Skeletal muscle tissue (tissue), 3 donors: ENCODE measurements at regions not wholly inside any gene's neighbourhood (a gene's known extent, or its start where the extent isn't known, plus 50 kb on each side); places are given as distances from the start of the nearest gene placed in this dataset.

Source experiments
- H3K27ac ChIP-seq: one replicate; pipeline ENCODE4 v1.7.0; 2013; ENCODE audit warnings: mild to moderate bottlenecking, low read depth, low read length, inconsistent platforms
- H3K27me3 ChIP-seq, 3 donors: one replicate each; pipeline ENCODE4 v1.7.0; 2013; ENCODE audit warnings: low read length in 3 of 3; ENCODE audit not compliant: control insufficient read depth in 3 of 3, insufficient read depth in 3 of 3
- H3K36me3 ChIP-seq, 3 donors: one replicate each; pipeline ENCODE4 v1.7.0; 2013; ENCODE audit warnings: low read length in 3 of 3; ENCODE audit not compliant: control insufficient read depth in 3 of 3, insufficient read depth in 3 of 3
- H3K4me1 ChIP-seq, 3 donors: one replicate each; pipeline ENCODE4 v1.7.0; 2013; ENCODE audit warnings: low read length in 3 of 3, mild to moderate bottlenecking in 3 of 3; ENCODE audit not compliant: control insufficient read depth in 3 of 3, insufficient read depth in 3 of 3
- H3K4me3 ChIP-seq, 3 donors: one replicate each; pipeline ENCODE4 v1.7.0; 2013; ENCODE audit warnings: low read length in 3 of 3
- H3K9ac ChIP-seq, 3 donors: one replicate each; pipeline ENCODE4 v1.7.0; 2013; ENCODE audit warnings: low read length in 3 of 3, mild to moderate bottlenecking in 3 of 3, moderate library complexity in 2 of 3, low read depth in 1 of 3
- H3K9me3 ChIP-seq, 3 donors: one replicate each; pipeline ENCODE4 v1.7.0; 2013; ENCODE audit warnings: low read length in 3 of 3; ENCODE audit not compliant: control insufficient read depth in 3 of 3
- donor health status: Osteomylitis.

DNA sequence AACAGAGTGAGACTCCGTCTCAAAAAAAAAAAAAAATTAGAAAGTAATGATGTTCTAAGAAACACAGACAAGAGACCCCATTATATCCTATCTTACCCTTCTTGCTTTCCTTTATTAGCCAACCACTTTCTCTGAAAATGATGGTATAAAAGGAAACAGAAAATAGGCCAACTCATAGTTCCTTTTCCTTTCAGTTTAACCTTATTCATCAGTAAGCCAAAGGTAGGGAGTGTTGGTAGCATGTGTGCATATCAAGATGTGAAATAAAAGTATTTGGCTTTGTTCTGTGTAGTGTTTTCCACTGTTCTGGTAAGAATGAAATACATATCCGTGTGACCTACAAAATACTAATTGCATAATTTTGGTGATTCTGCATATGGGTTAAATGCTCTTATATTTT, 266.6 kb downstream of the ZNF674 start:
- Histone ChIP-seq H3K27ac (no peak overlapping the region), H3K27me3 (peaks cover 0 to 3% (median 0%) of the 10 kb centered on the region in 3 donors), H3K9ac (no peak overlapping the region), H3K9me3 (no peaks in the 10 kb centered on the region), H3K4me3 (no peak overlapping the region), H3K4me1 (no peaks in the 10 kb centered on the region), H3K36me3 (no peaks in the 10 kb centered on the region)

DNA sequence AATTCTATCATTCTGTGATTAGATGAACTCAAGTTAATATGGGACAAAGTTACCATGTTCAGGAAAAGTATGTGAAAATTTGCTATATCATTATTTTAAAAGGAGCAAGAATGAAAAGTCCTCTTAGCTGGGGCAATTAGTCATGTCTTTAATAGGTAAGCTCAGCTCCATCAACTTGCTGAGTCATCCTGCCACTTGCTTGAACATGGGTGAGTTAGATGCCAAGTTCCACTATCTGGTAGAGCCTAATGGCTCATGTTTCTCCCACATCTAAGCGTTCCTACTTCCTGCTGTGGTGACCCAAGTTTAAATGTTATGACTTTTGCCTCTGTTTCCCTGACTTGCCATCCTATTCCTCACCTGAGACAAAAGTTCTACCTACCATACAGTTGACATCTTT, 276.8 kb downstream of the ZNF674 start:
- Histone ChIP-seq H3K27ac (no peak overlapping the region), H3K9ac (no peak overlapping the region), H3K9me3 (no peaks in the 10 kb centered on the region), H3K36me3 (no peaks in the 10 kb centered on the region), H3K27me3 (peaks cover 0 to 3% (median 0%) of the 10 kb centered on the region in 3 donors), H3K4me3 (no peak overlapping the region), H3K4me1 (no peaks in the 10 kb centered on the region)

GRCh38 chrX:46263494-46263893, 281.7 kb downstream of the ZNF674 start:
- no peak overlapping the region for H3K4me3 ChIP-seq
- no peak overlapping the region for H3K9ac ChIP-seq
- no peaks in the 10 kb centered on the region for H3K27me3 ChIP-seq
- no peak overlapping the region for H3K27ac ChIP-seq
- H3K36me3 ChIP-seq: no peaks in the 10 kb centered on the region
- no peaks in the 10 kb centered on the region for H3K9me3 ChIP-seq
- H3K4me1 ChIP-seq: no peaks in the 10 kb centered on the region

- H3K36me3 ChIP-seq: no peaks in the 10 kb centered on the region
- H3K4me3 ChIP-seq: no peak overlapping the region
- H3K9me3 ChIP-seq: no peaks in the 10 kb centered on the region
- H3K27me3 ChIP-seq: no peaks in the 10 kb centered on the region
- H3K4me1 ChIP-seq: no peaks in the 10 kb centered on the region
- H3K27ac ChIP-seq: no peak overlapping the region
- H3K9ac ChIP-seq: no peak overlapping the region
Observed at GRCh38 chrX:46262304-46262703, 282.9 kb downstream of the ZNF674 start.

DNA sequence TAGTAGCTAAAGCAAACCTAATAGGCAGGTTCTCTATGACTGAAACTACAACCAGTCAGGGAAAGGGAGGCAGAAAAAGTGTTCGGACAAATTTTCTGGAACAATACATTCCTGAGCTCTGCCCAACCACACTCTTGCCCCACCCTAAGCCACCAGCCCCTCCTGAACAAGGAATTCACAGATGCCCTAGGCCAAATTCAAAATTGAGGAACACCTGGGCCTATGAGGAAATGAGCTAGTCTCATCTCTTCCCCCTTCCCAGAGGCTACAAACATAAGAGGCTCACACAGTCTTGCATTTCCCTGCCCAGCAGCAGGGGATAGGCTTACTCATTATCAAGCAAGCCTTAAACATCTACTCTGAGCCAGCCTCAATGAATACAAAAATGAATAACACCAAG, 284.7 kb downstream of the ZNF674 start:
- H3K27ac ChIP-seq: no peak overlapping the region
- no peaks in the 10 kb centered on the region for H3K36me3 ChIP-seq
- H3K4me1 ChIP-seq: no peaks in the 10 kb centered on the region
- no peaks in the 10 kb centered on the region for H3K9me3 ChIP-seq
- no peaks in the 10 kb centered on the region for H3K27me3 ChIP-seq
- H3K4me3 ChIP-seq: no peak overlapping the region
- no peak overlapping the region for H3K9ac ChIP-seq

GRCh38 chrX:46258356-46258755, 286.9 kb downstream of the ZNF674 start:
- no peaks in the 10 kb centered on the region for H3K9me3 ChIP-seq
- no peak overlapping the region for H3K27ac ChIP-seq
- H3K4me1 ChIP-seq: no peaks in the 10 kb centered on the region
- no peak overlapping the region for H3K9ac ChIP-seq
- no peak overlapping the region for H3K4me3 ChIP-seq
- H3K36me3 ChIP-seq: no peaks in the 10 kb centered on the region
- H3K27me3 ChIP-seq: no peaks in the 10 kb centered on the region

DNA sequence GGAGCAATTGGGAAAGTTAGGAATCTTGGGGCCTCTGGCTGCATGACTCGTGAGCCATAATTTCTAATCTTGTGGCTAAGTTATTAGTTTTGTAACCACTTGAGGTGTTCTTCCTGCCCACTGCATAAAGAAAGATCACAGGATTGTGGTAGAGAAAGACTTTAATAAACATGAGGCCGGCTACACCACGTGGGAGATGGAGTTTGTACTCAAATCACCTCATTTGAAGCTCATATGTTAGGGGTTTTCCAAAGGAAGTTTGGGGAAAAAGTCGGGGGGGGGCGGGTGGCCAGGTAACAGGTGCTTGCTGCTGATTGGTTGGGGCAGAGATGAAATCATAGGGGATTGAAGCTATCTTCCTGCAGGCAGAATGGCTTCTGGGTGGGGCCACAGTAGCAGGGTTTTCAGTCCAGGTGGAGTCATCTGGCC, 287.8 kb downstream of the ZNF674 start:
- H3K4me1 ChIP-seq: no peaks in the 10 kb centered on the region
- H3K9me3 ChIP-seq: no peaks in the 10 kb centered on the region
- H3K27ac ChIP-seq: no peak overlapping the region
- H3K4me3 ChIP-seq: no peak overlapping the region
- no peaks in the 10 kb centered on the region for H3K36me3 ChIP-seq
- H3K27me3 ChIP-seq: no peaks in the 10 kb centered on the region
- H3K9ac ChIP-seq: no peak overlapping the region

DNA sequence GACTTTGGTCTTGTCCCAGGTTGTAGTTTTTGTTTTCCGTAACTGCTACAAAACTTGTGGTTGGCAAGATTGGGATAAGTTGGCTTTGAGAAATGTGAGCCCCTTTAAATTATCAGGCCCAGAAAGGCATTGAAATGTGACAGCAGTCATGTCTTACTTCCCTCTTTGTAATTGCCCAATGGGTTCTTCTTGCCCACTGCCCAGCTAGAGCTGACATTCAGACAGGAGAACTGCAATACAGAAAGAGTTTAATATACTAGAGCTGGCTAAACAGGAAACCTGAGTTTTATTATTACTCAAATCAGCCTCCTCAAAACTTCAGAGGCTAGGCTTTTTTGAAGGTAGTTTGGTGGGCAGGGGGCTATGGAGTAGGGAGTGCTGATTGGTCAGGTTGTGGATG, 288.3 kb downstream of the ZNF674 start:
- H3K4me1 ChIP-seq: no peaks in the 10 kb centered on the region
- peaks cover 0 to under 1% (median 0%) of the 10 kb centered on the region in 3 donors for H3K27me3 ChIP-seq
- no peak overlapping the region for H3K4me3 ChIP-seq
- no peaks in the 10 kb centered on the region for H3K36me3 ChIP-seq
- H3K9me3 ChIP-seq: no peaks in the 10 kb centered on the region
- H3K9ac ChIP-seq: no peak overlapping the region
- H3K27ac ChIP-seq: no peak overlapping the region

DNA sequence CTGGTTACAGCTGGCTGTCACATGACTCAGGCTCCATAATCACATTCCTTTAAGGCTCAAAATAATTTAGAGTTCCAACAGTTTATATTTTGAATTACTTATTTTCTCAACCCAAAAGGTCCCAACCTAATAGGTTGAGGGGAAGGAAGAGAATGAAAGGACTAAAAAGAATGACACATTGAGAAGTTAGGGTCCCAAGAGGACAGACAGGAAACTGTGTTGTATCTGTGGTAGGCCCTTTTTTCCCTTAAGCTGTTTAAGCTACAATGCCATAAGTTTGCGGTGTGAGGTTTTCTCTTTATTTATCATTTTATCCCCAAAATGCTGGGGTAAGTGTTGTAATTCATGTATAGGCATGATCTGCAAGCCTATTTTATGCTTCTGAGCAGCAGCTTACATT, 290.2 kb downstream of the ZNF674 start:
- Histone ChIP-seq H3K9me3 (no peaks in the 10 kb centered on the region), H3K27me3 (peaks cover 0 to 3% (median 0%) of the 10 kb centered on the region in 3 donors), H3K27ac (no peak overlapping the region), H3K4me1 (no peaks in the 10 kb centered on the region), H3K9ac (no peak overlapping the region), H3K4me3 (no peak overlapping the region), H3K36me3 (no peaks in the 10 kb centered on the region)

- Histone ChIP-seq H3K27ac (no peak overlapping the region), H3K9me3 (no peaks in the 10 kb centered on the region), H3K9ac (no peak overlapping the region), H3K4me3 (no peak overlapping the region), H3K36me3 (no peaks in the 10 kb centered on the region), H3K4me1 (no peaks in the 10 kb centered on the region), H3K27me3 (peaks cover 0 to 3% (median 0%) of the 10 kb centered on the region in 3 donors)
Observed at GRCh38 chrX:46254641-46255040, 290.6 kb downstream of the ZNF674 start.

DNA sequence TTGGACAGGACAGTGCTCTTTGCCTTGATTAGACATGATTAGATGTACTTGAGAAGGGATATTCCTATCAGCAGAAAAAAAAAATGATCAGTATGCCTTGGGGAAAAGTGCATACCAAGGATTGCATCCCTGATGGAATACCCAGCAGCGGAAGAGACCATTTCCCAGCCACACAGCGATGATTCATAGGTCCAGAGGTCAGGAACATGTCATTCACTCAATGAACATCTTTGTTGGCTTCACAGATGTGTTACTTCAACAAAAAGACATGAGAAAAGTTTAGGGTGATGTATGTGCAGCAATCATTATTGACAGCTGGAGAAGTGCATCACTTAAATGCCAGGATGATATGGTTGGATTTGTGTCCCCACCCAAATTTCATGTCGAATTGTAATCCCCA, 293.5 kb downstream of the ZNF674 start:
- Histone ChIP-seq H3K27ac (no peak overlapping the region), H3K36me3 (no peaks in the 10 kb centered on the region), H3K4me1 (no peaks in the 10 kb centered on the region), H3K27me3 (peaks cover 0 to 3% (median 0%) of the 10 kb centered on the region in 3 donors), H3K4me3 (no peak overlapping the region), H3K9ac (no peak overlapping the region), H3K9me3 (no peaks in the 10 kb centered on the region)
